ENCODE measurements at regions not wholly inside any gene's neighbourhood (a gene's known extent, or its start where the extent isn't known, plus 50 kb on each side); places are given as distances from the start of the nearest gene placed in this dataset.

- Histone ChIP-seq H3K36me3 (ENCODE audit: low read depth, missing control alignments) (no peaks in the 10 kb centered on the region), H3K4me3 (no peak overlapping the region), H3K4me1 (no peaks in the 10 kb centered on the region), H3K9me3 (no peaks in the 10 kb centered on the region), H3K27ac (no peak overlapping the region), H3K27me3 (no peaks in the 10 kb centered on the region)
- no peak for TF ChIP-seq POLR2A (IDR thresholded peaks at IDR 0.05)
- no peak for TF ChIP-seq CTCF (IDR thresholded peaks at IDR 0.05)
- 81 to 89% methylated on average over 3 of the region's 3 CpGs for WGBS, 2 donors
- intact Hi-C loops (cut with DNase I; ENCODE audit: low total_unique reads) = no loop called here
- DNase-seq = no peak
These were observed 174.3 kb upstream of the BCL6 start for GRCh38 chr3:187919544-187919943.

- no peak for DNase-seq
- no peak for TF ChIP-seq CTCF (IDR thresholded peaks at IDR 0.05)
- intact Hi-C loops (cut with DNase I; ENCODE audit: low total_unique reads) = no loop called here
- no peaks in the 10 kb centered on the region for H3K36me3 ChIP-seq (ENCODE audit: low read depth, missing control alignments)
- H3K4me3 ChIP-seq = no peak overlapping the region
- H3K27me3 ChIP-seq = no peaks in the 10 kb centered on the region
- 96 to 100% methylated on average over 1 of the region's 1 CpG for WGBS, 2 donors
- H3K9me3 ChIP-seq = no peaks in the 10 kb centered on the region
- H3K4me1 ChIP-seq = no peaks in the 10 kb centered on the region
- H3K27ac ChIP-seq = no peak overlapping the region
These were observed 174.8 kb upstream of the BCL6 start for GRCh38 chr3:187920030-187920429.

GRCh38 chr3:187920913-187921312, 175.6 kb upstream of the BCL6 start:
- intact Hi-C loops (cut with DNase I; ENCODE audit: low total_unique reads) = no loop called here
- no peak for TF ChIP-seq POLR2A (IDR thresholded peaks at IDR 0.05)
- TF ChIP-seq CTCF (IDR thresholded peaks at IDR 0.05) = no peak

GRCh38 chr3:187921391-187922074, 176.3 kb upstream of the BCL6 start:
- intact Hi-C loops (cut with DNase I; ENCODE audit: low total_unique reads) = no loop called here
- Histone ChIP-seq H3K4me1 (no peaks in the 10 kb centered on the region), H3K27me3 (no peaks in the 10 kb centered on the region), H3K9me3 (no peaks in the 10 kb centered on the region), H3K36me3 (ENCODE audit: low read depth, missing control alignments) (no peaks in the 10 kb centered on the region), H3K27ac (no peak overlapping the region), H3K4me3 (no peak overlapping the region)
- WGBS, 2 donors = 55 to 67% methylated on average over 4 of the region's 4 CpGs
- no peak for DNase-seq
- no peak for TF ChIP-seq CTCF (IDR thresholded peaks at IDR 0.05)
- TF ChIP-seq POLR2A (IDR thresholded peaks at IDR 0.05) = no peak

More at GRCh38 chr3:187920913-187921312, 175.6 kb upstream of the BCL6 start:
- Histone ChIP-seq H3K27me3 (no peaks in the 10 kb centered on the region), H3K27ac (no peak overlapping the region), H3K9me3 (no peaks in the 10 kb centered on the region), H3K36me3 (ENCODE audit: low read depth, missing control alignments) (no peaks in the 10 kb centered on the region), H3K4me3 (no peak overlapping the region), H3K4me1 (no peaks in the 10 kb centered on the region)
- 86 to 91% methylated on average over 6 of the region's 6 CpGs for WGBS, 2 donors
- DNase-seq = no peak
